KBM-7 (cell line): ENCODE measurements at regions not wholly inside any gene's neighbourhood (a gene's known extent, or its start where the extent isn't known, plus 50 kb on each side); places are given as distances from the start of the nearest gene placed in this dataset.
A peak's percentile ranks its signal among the peaks of the same experiment; 100 is the strongest.
"Not testable (repeated sequence)": the region's sequence is repeated elsewhere in the genome, so short reads cannot be mapped to it uniquely, and the experiment has no call there.

ENCODE experiments used
- DNase-seq: peaks from one replicate; pipeline ENCODE4 v3.0.0-alpha.2; 2015
- in situ Hi-C: fragments of 300-500 bp; cut with MboI; formaldehyde crosslinking; loops from 2 replicates; pipeline ENCODE4 v1.14.3; 2020; ENCODE audit warnings: low sequenced_read_pairs, low pct_unique_long_range_greater_than_20kb, mixed read lengths

DNA sequence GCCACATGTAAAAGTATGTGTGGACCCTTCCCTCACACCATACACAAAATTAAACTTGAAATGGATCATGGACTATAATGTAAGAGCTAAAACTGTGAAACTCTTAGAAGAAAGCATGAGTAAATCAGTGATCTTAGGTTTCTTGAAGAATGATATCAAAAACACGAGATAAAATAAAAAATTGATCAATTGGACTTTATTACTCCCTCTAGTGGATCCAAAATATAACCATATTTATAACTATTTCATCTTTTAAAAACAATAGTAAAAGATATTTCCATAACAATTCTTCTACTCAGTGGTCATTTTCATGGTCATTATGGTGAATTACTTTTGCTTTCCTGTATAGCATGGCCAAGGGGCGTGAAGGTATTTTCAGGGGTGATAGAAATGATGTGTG lies 174.6 kb upstream of the LSM14A start:
- no peak for DNase-seq
- in situ Hi-C loops, result no loop called here

DNA sequence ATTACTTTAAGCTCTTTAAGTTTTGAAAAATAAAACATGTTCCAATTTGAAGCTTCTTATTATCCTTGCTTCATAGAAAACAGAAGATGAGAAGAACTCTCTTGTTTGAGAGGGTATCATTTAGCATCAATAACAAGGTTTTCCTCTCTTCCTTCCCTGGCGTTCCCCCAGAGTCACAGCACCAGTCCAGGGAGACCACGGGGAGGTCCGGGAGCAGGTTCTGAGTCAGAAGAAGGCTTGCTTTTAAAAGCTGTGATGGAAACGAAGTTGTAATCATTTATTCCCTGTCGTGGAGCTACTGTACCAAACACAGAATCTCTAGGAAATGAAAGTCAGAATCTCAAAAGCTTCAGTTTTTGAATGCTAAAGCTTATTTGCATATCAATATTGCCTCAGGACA lies 174.0 kb upstream of the LSM14A start:
- in situ Hi-C loops, result no loop called here
- DNase-seq, result no peak

GRCh38 chr19:33998739-33999345 lies 173.5 kb upstream of the LSM14A start:
- DNase-seq, result peak; percentile 12
- in situ Hi-C loops, result no loop called here

- in situ Hi-C loops, result no loop called here
- no peak for DNase-seq
Measured at GRCh38 chr19:34017024-34017423, 155.3 kb upstream of the LSM14A start.

- no peak for DNase-seq
- in situ Hi-C loops, result no loop called here
Measured at GRCh38 chr19:34017601-34018000, 154.7 kb upstream of the LSM14A start.

GRCh38 chr19:34018546-34018945 lies 153.8 kb upstream of the LSM14A start:
- in situ Hi-C loops, result no loop called here
- no peak for DNase-seq

DNA sequence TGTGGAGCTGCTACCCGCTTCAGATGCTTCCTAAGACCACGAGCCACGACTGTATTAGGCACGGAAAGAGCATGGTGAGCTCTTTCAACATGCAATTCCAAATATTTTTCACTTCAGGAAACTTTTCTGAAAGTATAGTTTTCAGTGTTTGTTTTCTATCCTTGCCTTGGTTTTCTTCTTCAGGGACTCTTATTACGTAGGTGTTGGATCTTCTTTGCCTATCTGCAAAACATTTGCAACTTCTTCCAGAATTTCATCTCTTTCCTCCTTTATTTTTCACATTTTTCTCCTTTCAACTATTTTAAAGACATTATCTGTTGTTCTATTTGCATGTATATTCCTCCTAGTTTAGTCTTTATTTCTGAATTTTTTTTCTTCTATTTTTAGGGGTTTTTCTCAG lies 148.9 kb upstream of the LSM14A start:
- in situ Hi-C loops, result no loop called here

DNA sequence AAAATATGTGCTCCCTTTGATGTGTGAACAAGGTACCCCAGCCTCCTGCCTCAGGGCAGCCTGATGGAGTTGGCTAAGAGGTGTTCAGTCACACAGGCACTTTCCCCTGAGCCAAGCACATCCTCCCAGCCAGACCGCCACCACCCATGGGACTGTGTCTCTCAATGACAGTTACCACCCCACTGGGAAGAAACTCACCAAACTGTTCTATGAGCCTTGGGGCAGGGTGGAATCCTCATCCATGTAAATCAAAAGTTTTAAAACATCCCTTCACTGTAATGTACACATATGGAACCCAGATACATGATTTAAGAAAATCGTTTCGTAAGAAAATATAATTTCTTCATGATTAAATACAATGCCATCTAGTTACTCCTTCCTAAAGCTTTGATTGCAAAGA lies 138.4 kb upstream of the LSM14A start:
- no peak for DNase-seq
- in situ Hi-C loops, result no loop called here

More for the DNA sequence above, 148.9 kb upstream of the LSM14A start:
- DNase-seq, result no peak

DNA sequence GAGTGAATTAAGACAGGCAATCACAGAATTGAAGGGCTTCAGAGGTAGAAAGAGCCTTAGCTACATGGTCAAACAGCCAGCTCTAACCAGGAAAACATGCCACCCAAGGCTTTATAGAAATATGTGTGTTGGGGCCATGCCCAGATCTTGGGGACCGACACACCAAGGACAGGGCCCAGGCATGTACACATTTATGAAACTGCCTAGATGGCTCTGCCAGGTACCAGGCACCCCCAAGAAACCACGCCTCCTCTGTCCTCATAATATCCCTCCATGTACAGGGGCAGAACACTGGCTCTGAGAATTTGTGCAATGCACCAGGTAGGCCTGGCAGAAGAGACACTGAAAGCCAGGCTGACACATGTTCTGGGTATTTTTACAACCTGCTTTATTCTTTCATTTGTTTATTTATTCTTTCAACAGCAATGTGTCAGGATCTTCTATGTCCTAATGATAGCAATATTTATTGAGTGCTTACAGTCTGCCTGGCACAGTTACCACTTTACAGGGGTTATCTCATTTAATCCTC lies 137.9 kb upstream of the LSM14A start:
- no peak for DNase-seq
- in situ Hi-C loops, result no loop called here

DNA sequence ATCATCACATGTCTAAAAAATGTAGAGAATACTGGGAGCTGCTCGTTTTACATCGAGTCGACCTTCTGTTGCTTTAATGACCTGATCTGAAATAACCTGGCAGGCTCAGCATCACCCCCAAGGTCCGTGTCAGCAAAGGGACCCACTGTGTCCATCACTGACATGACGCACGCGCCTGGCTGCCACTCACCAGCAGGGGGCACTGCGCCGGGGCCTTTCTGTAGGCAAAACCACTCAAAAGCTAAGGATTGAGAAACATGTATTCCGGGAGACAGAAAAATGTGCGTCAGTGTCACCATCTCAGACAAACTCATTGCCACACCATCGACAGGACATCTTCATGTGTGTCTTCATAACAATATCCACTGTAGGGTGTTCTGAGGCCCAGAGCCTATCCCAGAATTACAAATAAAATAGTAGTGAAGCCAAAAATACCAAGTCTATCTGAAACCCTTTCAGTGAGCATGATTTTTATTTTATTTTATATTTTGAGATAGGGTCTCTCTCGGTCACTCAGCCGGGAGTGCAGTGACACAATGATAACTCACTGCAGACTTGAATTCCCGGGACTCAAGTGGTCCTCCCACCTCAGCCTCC lies 130.3 kb upstream of the LSM14A start:
- DNase-seq, result peak; percentile 61
- in situ Hi-C loops, result no loop called here

DNA sequence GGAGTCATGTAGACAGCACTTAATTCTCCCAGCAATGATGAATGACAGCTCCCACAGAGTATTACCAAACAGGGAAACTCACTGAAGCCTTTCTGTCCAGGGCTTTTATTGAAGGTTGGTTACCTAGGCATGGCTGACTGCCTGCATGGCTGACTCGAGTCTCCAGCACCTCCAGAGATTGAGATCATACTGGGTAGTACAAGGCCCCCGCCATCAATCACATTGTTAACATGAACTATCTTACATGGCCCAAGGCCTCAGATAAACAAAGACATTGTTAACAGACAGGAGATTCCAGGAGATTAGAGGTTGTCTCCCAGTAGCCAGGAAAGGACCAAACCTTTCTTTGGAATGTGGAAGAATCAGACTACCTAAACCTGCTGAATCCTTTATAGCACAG lies 128.3 kb upstream of the LSM14A start:
- DNase-seq, result no peak
- in situ Hi-C loops, result no loop called here

DNA sequence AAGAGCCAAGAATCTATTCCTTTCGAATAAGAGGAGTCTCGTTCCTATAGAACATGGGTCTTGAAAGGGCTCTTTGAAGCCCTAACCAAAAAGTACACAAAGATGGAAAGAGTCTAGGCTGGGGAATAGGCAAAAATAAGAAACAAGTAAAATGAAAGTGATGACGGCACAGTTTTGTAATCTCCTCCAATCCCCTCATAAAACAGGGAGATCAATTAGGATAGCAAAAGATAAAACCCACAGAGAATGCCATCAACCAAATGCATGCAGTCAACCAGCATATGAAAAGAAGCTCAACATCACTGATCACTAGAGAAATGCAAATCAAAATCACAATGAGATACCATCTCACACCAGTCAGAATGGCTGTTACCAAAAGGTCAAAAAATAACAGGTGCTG lies 122.4 kb upstream of the LSM14A start:
- in situ Hi-C loops, result no loop called here
- no peak for DNase-seq

DNA sequence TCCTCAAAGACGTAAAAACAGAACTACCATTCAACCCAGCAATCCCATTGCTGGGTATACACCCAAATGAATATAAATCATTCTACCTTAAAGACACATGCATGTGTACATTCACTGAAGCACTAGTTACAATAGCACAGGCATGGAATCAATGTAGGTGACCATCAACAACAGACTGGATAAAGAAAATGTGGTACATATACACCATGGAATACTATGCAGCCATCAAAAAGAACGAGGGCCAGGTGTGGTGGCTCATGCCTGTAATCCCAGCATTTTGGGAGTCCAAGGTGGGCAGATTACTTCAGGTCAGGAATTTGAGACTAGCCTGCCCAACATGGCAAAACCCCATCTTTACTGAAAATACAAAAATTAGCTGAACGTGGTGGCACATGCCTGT lies 121.9 kb upstream of the LSM14A start:
- in situ Hi-C loops, DNase-seq: not testable (repeated sequence)

GRCh38 chr19:34051255-34051654 lies 121.0 kb upstream of the LSM14A start:
- no peak for DNase-seq
- in situ Hi-C loops, result no loop called here

DNA sequence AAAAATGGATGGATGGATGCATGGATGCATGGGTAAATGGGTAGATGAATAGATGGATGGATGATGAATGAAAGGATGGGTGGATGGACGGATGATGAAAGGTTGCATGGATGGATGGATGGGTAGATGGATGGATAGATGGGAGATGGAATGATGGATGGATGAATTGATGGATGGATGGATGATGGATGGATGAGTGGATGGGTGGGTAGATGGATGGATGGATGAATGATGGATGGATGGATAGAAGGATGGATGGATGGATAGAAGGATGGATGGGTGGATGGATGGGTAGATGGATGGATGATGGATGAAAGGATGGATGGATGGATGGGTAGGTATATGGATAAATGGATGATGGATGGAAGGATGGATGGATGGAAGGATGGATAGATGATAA lies 115.1 kb upstream of the LSM14A start:
- in situ Hi-C loops, result no loop called here
- no peak for DNase-seq

- in situ Hi-C loops, result no loop called here
- DNase-seq, result no peak
Measured at GRCh38 chr19:34066007-34066643, 106.2 kb upstream of the LSM14A start.

GRCh38 chr19:34067861-34068271 lies 104.4 kb upstream of the LSM14A start:
- in situ Hi-C loops, result no loop called here
- no peak for DNase-seq

- in situ Hi-C loops, result no loop called here
- no peak for DNase-seq
Measured at GRCh38 chr19:34075661-34076091, 96.6 kb upstream of the LSM14A start.

DNA sequence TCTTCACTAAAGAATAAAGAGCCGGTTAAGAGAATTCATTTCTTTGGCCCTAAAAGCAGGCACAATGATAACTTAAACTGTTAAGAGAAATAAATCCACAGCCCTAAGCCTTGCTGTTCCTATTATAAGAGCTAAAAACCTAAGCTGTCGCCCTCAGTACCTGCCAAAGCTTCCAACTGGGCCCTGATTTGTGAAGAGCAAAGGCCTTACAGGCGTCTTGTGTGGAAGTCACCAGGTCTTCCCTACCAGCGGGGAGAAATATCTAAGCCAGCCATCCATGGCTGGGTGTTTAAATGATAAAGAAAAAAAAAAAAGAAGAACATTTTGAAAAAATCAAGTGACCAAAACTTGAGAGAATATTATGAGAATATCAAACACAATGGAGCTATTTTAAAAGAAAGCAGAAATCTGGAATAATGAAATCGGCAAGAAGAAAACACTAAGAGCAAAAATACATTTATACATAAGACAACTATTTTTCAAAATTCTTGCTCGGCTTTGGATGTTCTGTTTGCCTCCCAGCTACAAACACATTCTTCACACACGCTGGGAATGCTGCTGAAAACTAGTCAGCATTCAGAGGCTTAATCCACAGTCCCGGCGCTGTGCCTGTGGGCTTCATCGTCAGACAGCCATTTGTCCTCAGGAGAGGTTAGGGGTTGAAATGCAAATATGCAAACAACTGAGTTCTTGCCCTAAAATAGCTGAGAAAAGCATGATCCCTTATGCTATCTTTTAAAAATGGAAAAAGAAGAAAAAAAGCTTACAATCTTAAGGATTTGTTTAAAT lies 89.8 kb upstream of the LSM14A start:
- in situ Hi-C loops, result no loop called here

More for the DNA sequence above, 89.8 kb upstream of the LSM14A start:
- no peak for DNase-seq
